H1 (cell line): ENCODE measurements at regions not wholly inside any gene's neighbourhood (a gene's known extent, or its start where the extent isn't known, plus 50 kb on each side); places are given as distances from the start of the nearest gene placed in this dataset.

Experiments
- GTF2F1 ChIP-seq: IDR thresholded peaks from 2 replicates; pipeline ENCODE4 v1.6.1; 2012; ENCODE audit warnings: low read depth, low read length, improper control_type of control experiment, borderline replicate concordance
- HDAC2 ChIP-seq, 2 experiments: fragments of 300-600 bp in 1 of 2; sonication (generic) in 1 of 2; IDR thresholded peaks; 2 replicates each; pipeline ENCODE4 v1.6.1; 2011 to 2012; ENCODE audit warnings: low read depth in 2 of 2, low read length in 2 of 2, mild to moderate bottlenecking in 2 of 2, moderate library complexity in 2 of 2, borderline replicate concordance in 1 of 2, inconsistent platforms in 1 of 2
- HDAC6 ChIP-seq: IDR thresholded peaks from one replicate; pipeline ENCODE4 v1.7.1; 2012; ENCODE audit warnings: low read depth, mild to moderate bottlenecking, inconsistent platforms, low read length, moderate library complexity
- POLR2A ChIP-seq, 2 experiments: IDR thresholded peaks; 1 replicate in 1 of 2; 2 replicates in 1 of 2; pipeline ENCODE4 v1.6.1; 2011; ENCODE audit warnings: low read depth in 2 of 2, low read length in 2 of 2, mild to moderate bottlenecking in 2 of 2; ENCODE audit errors: control extremely low read depth in 1 of 2
- POLR2AphosphoS5 ChIP-seq: IDR thresholded peaks from 2 replicates; pipeline ENCODE4 v1.6.1; 2011; ENCODE audit warnings: low read depth, low read length
- RAD21 ChIP-seq, 2 experiments: IDR thresholded peaks in 1 of 2; conservative IDR thresholded peaks in 1 of 2; 2 replicates each; pipeline ENCODE4 v1.6.1; 2011; ENCODE audit warnings: low read depth in 2 of 2, low read length in 2 of 2, improper control_type of control experiment in 1 of 2, inconsistent platforms in 1 of 2, mild to moderate bottlenecking in 1 of 2, moderate library complexity in 1 of 2
- RXRA ChIP-seq: IDR thresholded peaks from 2 replicates; pipeline ENCODE4 v1.6.1; 2011; ENCODE audit warnings: low read depth, mild to moderate bottlenecking, low read length, moderate library complexity; ENCODE audit not compliant: insufficient read depth
- SRF ChIP-seq: IDR thresholded peaks from 2 replicates; pipeline ENCODE4 v1.6.1; 2011; ENCODE audit warnings: mild to moderate bottlenecking, low read depth, low read length, moderate library complexity
- TAF1 ChIP-seq: IDR thresholded peaks from 2 replicates; pipeline ENCODE4 v1.6.1; 2011; ENCODE audit warnings: mild to moderate bottlenecking, low read depth, low read length
- TEAD4 ChIP-seq: IDR thresholded peaks from 2 replicates; pipeline ENCODE4 v1.6.1; 2012; ENCODE audit warnings: low read depth, low read length, inconsistent platforms, mixed read lengths
- ZNF274 ChIP-seq: IDR thresholded peaks from 2 replicates; pipeline ENCODE4 v1.7.0; 2012; ENCODE audit warnings: low read length, borderline replicate concordance; ENCODE audit errors: extremely low read depth
- TF ChIP-seq, protein P1 (sequence below), 3 experiments: IDR thresholded peaks; 1 replicate in 2 of 3; 2 replicates in 1 of 3; pipeline versions ENCODE4 v1.5.1 to v1.6.1; 2011; ENCODE audit warnings: low read length in 3 of 3, mild to moderate bottlenecking in 3 of 3, inconsistent platforms in 2 of 3, low read depth in 1 of 3, moderate library complexity in 1 of 3; ENCODE audit not compliant: insufficient read depth in 1 of 3; ENCODE audit errors: control extremely low read depth in 1 of 3
- TF ChIP-seq, protein P2 (sequence below): IDR thresholded peaks from 2 replicates; pipeline ENCODE4 v1.6.1; 2011; ENCODE audit warnings: low read depth, mild to moderate bottlenecking, low read length; ENCODE audit not compliant: insufficient read depth
- TF ChIP-seq, protein P3 (sequence below): IDR thresholded peaks from 2 replicates; pipeline ENCODE4 v1.6.1; 2011; ENCODE audit warnings: low read length, improper control_type of control experiment

DNA sequence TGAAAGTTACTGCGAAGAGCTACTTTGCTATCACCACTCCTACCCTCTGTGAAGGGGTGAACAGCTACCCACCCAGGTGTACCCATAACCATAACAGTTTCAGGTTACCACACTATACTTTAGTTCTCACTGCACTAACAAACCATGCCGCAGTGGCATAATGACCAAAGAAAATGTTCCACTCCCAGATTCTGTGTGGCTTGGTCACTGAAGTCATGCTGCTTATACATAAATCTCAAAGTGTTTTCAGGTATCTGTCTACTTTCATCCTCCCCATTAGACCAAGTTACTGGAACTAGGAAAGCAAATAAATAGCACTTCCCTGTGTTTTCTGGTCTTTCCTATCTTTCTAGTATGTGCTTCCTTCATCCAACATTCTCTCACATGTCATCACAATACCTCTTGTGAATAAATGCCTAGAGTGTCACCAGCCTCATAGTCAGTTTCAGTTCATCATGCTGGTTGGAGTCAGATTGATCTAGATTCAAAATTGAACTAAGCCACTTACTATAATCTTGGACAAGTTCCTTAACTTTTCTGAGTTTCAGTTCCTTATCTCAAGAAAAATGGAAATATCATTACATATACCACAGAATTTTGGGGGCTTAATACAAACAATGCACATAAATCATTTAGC lies 293.6 kb downstream of the FSIP2 start:
- TF ChIP-seq, protein P1, sequence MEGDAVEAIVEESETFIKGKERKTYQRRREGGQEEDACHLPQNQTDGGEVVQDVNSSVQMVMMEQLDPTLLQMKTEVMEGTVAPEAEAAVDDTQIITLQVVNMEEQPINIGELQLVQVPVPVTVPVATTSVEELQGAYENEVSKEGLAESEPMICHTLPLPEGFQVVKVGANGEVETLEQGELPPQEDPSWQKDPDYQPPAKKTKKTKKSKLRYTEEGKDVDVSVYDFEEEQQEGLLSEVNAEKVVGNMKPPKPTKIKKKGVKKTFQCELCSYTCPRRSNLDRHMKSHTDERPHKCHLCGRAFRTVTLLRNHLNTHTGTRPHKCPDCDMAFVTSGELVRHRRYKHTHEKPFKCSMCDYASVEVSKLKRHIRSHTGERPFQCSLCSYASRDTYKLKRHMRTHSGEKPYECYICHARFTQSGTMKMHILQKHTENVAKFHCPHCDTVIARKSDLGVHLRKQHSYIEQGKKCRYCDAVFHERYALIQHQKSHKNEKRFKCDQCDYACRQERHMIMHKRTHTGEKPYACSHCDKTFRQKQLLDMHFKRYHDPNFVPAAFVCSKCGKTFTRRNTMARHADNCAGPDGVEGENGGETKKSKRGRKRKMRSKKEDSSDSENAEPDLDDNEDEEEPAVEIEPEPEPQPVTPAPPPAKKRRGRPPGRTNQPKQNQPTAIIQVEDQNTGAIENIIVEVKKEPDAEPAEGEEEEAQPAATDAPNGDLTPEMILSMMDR (IDR thresholded peaks at IDR 0.05; ENCODE audit: control extremely low read depth in 1 of 3, insufficient read depth in 1 of 3, low read depth in 1 of 3, low read length in 3 of 3), result no peak
- no peak for TF ChIP-seq POLR2A (IDR thresholded peaks at IDR 0.05; ENCODE audit: control extremely low read depth in 1 of 2, low read depth in 2 of 2, low read length in 2 of 2)
- TF ChIP-seq HDAC6, result no peak
- TF ChIP-seq RXRA, result no peak
- TF ChIP-seq RAD21 (IDR thresholded peaks at IDR 0.05 in 1 of 2, conservative IDR thresholded peaks at IDR 0.05 in 1 of 2; ENCODE audit: low read depth in 2 of 2, low read length in 2 of 2), result no peak
- TF ChIP-seq GTF2F1, result no peak
- no peak for TF ChIP-seq TEAD4
- TF ChIP-seq, protein P2, sequence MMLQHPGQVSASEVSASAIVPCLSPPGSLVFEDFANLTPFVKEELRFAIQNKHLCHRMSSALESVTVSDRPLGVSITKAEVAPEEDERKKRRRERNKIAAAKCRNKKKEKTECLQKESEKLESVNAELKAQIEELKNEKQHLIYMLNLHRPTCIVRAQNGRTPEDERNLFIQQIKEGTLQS, result no peak
- TF ChIP-seq SRF, result no peak
- TF ChIP-seq, protein P3, sequence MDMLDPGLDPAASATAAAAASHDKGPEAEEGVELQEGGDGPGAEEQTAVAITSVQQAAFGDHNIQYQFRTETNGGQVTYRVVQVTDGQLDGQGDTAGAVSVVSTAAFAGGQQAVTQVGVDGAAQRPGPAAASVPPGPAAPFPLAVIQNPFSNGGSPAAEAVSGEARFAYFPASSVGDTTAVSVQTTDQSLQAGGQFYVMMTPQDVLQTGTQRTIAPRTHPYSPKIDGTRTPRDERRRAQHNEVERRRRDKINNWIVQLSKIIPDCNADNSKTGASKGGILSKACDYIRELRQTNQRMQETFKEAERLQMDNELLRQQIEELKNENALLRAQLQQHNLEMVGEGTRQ, result no peak
- TF ChIP-seq HDAC2 (IDR thresholded peaks at IDR 0.05; ENCODE audit: borderline replicate concordance in 1 of 2, low read depth in 2 of 2, low read length in 2 of 2), result no peak
- TF ChIP-seq TAF1, result no peak
- no peak for TF ChIP-seq ZNF274
- no peak for TF ChIP-seq POLR2AphosphoS5
